Neural cell (in vitro differentiated cells): ENCODE measurements at regions not wholly inside any gene's neighbourhood (a gene's known extent, or its start where the extent isn't known, plus 50 kb on each side); places are given as distances from the start of the nearest gene placed in this dataset.

Experiments used
- H2AFZ ChIP-seq: fragments of 200-600, 300-800 bp; sonication (generic), shearing (Covaris generic); 2 replicates; pipeline ENCODE4 v1.6.0; 2014; ENCODE audit warnings: low read depth, mild to moderate bottlenecking, antibody characterized with exemption, low read length, moderate library complexity
- H3F3A ChIP-seq: fragments of 200-600 bp; shearing (Covaris generic); 2 replicates; pipeline ENCODE4 v1.6.1; 2016; ENCODE audit warnings: mild to moderate bottlenecking, moderate library complexity, mixed read lengths, antibody characterized with exemption, low read length; ENCODE audit not compliant: insufficient read depth, poor library complexity, severe bottlenecking
- H3K27ac ChIP-seq: fragments of 200-600, 300-800 bp; sonication (generic), shearing (Covaris generic); 2 replicates; pipeline ENCODE4 v1.5.1; 2014; ENCODE audit warnings: mild to moderate bottlenecking, low read length, moderate library complexity
- H3K27me3 ChIP-seq: fragments of 300-800, 200-600 bp; sonication (generic), shearing (Covaris generic); 2 replicates; pipeline ENCODE4 v1.6.0; 2014; ENCODE audit warnings: mild to moderate bottlenecking, low read depth, low read length, moderate library complexity; ENCODE audit not compliant: insufficient read depth
- H3K36me3 ChIP-seq: fragments of 300-800, 200-600 bp; sonication (generic), shearing (Covaris generic); 2 replicates; pipeline ENCODE4 v1.5.1; 2014; ENCODE audit warnings: mild to moderate bottlenecking, antibody characterized with exemption, low read length, moderate library complexity; ENCODE audit not compliant: insufficient read depth
- H3K4me2 ChIP-seq: fragments of 300-800, 200-600 bp; sonication (generic), shearing (Covaris generic); 2 replicates; pipeline ENCODE4 v1.6.0; 2014; ENCODE audit warnings: mild to moderate bottlenecking, low read length
- H3K4me3 ChIP-seq: fragments of 300-800, 200-600 bp; sonication (generic), shearing (Covaris generic); 2 replicates; pipeline ENCODE4 v1.5.1; 2014; ENCODE audit warnings: mild to moderate bottlenecking, low read length, moderate library complexity
- H3K79me2 ChIP-seq: fragments of 200-600 bp; shearing (Covaris generic); replicated peaks from 2 replicates; pipeline ENCODE4 v1.6.0; 2014; ENCODE audit warnings: mild to moderate bottlenecking, low read length, moderate library complexity; ENCODE audit not compliant: insufficient read depth
- H3K9ac ChIP-seq: fragments of 300-800, 200-600 bp; sonication (generic), shearing (Covaris generic); 2 replicates; pipeline ENCODE4 v1.6.1; 2016; ENCODE audit warnings: mild to moderate bottlenecking, low read length, mixed read lengths
- H3K9me2 ChIP-seq: fragments of 200-600 bp; shearing (Covaris generic); 2 replicates; pipeline ENCODE4 v1.6.1; 2016; ENCODE audit warnings: mild to moderate bottlenecking, low read length, mixed read lengths; ENCODE audit not compliant: insufficient read depth
- H3K9me3 ChIP-seq: fragments of 200-600, 300-800 bp; sonication (generic), shearing (Covaris generic); 2 replicates; pipeline ENCODE4 v1.6.1; 2016; ENCODE audit warnings: mild to moderate bottlenecking, mixed run types, low read length, moderate library complexity, mixed read lengths
- H4K20me1 ChIP-seq: fragments of 200-600 bp; shearing (Covaris generic); 2 replicates; pipeline ENCODE4 v1.6.1; 2016; ENCODE audit warnings: mild to moderate bottlenecking, mixed run types; ENCODE audit not compliant: insufficient read depth
- CTCF ChIP-seq: fragments of 450-650 bp; IDR thresholded peaks from 2 replicates; pipeline ENCODE4 v1.5.1; 2014; ENCODE audit warnings: antibody characterized with exemption, mild to moderate bottlenecking, moderate library complexity; ENCODE audit not compliant: poor library complexity, severe bottlenecking
- EP300 ChIP-seq: fragments of 450-650 bp; conservative IDR thresholded peaks from 2 replicates; pipeline ENCODE4 v1.6.1; 2014; ENCODE audit warnings: antibody characterized with exemption, mild to moderate bottlenecking, moderate library complexity; ENCODE audit not compliant: poor library complexity, severe bottlenecking
- EZH2 ChIP-seq: fragments of 200-600, 300-800 bp; shearing (Covaris generic), sonication (generic); IDR thresholded peaks from 2 replicates; pipeline ENCODE4 v1.6.1; 2014; ENCODE audit warnings: antibody characterized with exemption, low read length, borderline replicate concordance, mild to moderate bottlenecking; ENCODE audit not compliant: insufficient read depth, poor library complexity, severe bottlenecking
- MXI1 ChIP-seq: fragments of 450-650 bp; conservative IDR thresholded peaks from 2 replicates; pipeline ENCODE4 v1.6.1; 2014; ENCODE audit warnings: antibody characterized with exemption, mild to moderate bottlenecking; ENCODE audit not compliant: poor library complexity, severe bottlenecking
- POLR2AphosphoS5 ChIP-seq: IDR thresholded peaks from 2 replicates; pipeline ENCODE4 v1.6.1; 2012
- RAD21 ChIP-seq: fragments of 450-650 bp; conservative IDR thresholded peaks from 2 replicates; pipeline ENCODE4 v1.6.1; 2014; ENCODE audit warnings: antibody characterized with exemption, mild to moderate bottlenecking, moderate library complexity
- SMC3 ChIP-seq: fragments of 450-650 bp; conservative IDR thresholded peaks from 2 replicates; pipeline ENCODE4 v1.6.1; 2014; ENCODE audit warnings: antibody characterized with exemption, mild to moderate bottlenecking, moderate library complexity; ENCODE audit not compliant: poor library complexity
- TAF1 ChIP-seq: IDR thresholded peaks from 2 replicates; pipeline ENCODE4 v1.6.1; 2012; ENCODE audit warnings: low read depth
- TF ChIP-seq, protein P1 (sequence below): IDR thresholded peaks from 2 replicates; pipeline ENCODE4 v1.6.1; 2012; ENCODE audit warnings: borderline replicate concordance

DNA sequence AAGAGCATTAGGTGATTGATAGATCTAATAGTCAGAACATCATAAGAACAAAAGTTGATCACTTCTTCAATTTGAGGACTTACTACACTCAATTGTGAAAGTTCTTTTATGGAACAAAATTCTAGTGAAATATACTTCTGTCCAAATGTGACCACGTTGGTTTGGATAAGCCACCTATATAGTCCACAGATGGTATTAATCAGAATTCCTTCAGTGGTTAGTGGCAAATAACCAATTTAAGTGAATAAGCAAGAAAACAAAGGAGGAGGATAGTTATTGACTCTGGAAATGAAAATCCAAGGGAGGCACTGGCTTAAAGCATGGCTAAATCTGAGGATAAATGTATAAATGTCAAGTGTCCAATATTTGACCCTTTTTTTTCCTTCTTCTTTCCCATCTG, 268.5 kb upstream of the MARCKS start:
- peaks cover 3% of the 10 kb centered on the region for H3F3A ChIP-seq
- H4K20me1 ChIP-seq = no peaks in the 10 kb centered on the region
- H3K27ac ChIP-seq = no peak overlapping the region
- H3K4me3 ChIP-seq = no peak overlapping the region
- no peak overlapping the region for H2AFZ ChIP-seq
- H3K9me2 ChIP-seq = no peaks in the 10 kb centered on the region
- H3K9me3 ChIP-seq = no peaks in the 10 kb centered on the region
- H3K9ac ChIP-seq = no peak overlapping the region
- H3K27me3 ChIP-seq = no peaks in the 10 kb centered on the region
- no peaks in the 10 kb centered on the region for H3K36me3 ChIP-seq
- H3K79me2 ChIP-seq = peaks cover 12% of the 10 kb centered on the region
- TF ChIP-seq SMC3 (no peak), MXI1 (no peak), CTCF (no peak), EZH2 (no peak), EP300 (no peak), POLR2AphosphoS5 (no peak), RAD21 (no peak), TAF1 (no peak)
- H3K4me2 ChIP-seq = no peak overlapping the region

DNA sequence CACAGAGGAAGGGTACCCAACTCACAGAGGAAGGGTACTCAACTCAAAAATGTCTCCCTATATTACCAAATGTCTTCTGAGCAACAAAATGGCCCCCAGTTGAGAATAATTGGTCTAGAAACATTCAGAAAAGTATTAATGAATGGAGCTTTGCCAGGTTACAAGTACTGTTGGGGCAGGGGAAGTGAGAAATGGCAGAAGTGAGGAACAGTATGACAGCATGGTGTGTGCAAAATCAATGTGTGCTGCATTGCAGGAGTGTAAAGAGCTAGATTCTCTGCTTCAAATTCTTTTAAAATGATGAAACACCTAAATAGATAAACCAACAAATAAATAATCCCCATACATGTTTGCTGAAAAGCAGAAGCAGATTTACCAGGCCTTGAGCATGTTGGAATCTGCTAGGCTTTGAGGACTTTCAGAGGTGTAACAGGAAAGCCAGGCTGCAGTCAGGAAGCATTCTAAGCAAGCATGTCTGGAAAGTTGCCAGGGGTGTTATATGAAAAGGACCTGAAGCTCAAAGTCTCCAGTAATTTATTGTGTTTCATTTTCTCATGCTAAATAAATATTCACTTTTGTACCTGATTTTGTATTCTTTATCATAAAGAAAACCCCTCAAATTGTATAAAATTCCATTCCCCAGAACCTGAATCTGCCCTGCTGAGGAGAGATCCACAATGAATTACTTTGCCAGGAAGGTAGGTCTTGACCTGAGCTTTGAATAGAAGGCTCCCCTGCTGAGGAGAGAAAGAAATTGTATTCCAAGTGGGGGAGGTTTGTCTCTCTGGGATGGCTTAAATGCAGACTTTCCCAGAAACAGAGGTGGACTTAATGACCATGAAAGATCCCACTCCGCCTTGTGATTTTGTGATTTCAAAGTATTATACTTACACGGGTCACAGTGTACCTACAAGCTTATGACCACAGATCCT, 265.0 kb upstream of the MARCKS start:
- Histone ChIP-seq H3F3A (no peaks in the 10 kb centered on the region), H3K4me3 (no peak overlapping the region), H3K4me2 (no peak overlapping the region), H3K27me3 (no peaks in the 10 kb centered on the region), H3K79me2 (peaks cover 12% of the 10 kb centered on the region), H2AFZ (no peak overlapping the region), H4K20me1 (no peaks in the 10 kb centered on the region), H3K36me3 (no peaks in the 10 kb centered on the region), H3K9me2 (no peaks in the 10 kb centered on the region), H3K9me3 (no peaks in the 10 kb centered on the region), H3K27ac (no peak overlapping the region), H3K9ac (no peak overlapping the region)
- TF ChIP-seq SMC3 = no peak
- TF ChIP-seq EZH2 = no peak

- TF ChIP-seq EP300 = no peak
- TF ChIP-seq CTCF = no peak
- no peak for TF ChIP-seq RAD21
- no peak for TF ChIP-seq TAF1
- no peak for TF ChIP-seq POLR2AphosphoS5
- TF ChIP-seq EZH2 = no peak
- TF ChIP-seq MXI1 = no peak
- TF ChIP-seq, protein P1, sequence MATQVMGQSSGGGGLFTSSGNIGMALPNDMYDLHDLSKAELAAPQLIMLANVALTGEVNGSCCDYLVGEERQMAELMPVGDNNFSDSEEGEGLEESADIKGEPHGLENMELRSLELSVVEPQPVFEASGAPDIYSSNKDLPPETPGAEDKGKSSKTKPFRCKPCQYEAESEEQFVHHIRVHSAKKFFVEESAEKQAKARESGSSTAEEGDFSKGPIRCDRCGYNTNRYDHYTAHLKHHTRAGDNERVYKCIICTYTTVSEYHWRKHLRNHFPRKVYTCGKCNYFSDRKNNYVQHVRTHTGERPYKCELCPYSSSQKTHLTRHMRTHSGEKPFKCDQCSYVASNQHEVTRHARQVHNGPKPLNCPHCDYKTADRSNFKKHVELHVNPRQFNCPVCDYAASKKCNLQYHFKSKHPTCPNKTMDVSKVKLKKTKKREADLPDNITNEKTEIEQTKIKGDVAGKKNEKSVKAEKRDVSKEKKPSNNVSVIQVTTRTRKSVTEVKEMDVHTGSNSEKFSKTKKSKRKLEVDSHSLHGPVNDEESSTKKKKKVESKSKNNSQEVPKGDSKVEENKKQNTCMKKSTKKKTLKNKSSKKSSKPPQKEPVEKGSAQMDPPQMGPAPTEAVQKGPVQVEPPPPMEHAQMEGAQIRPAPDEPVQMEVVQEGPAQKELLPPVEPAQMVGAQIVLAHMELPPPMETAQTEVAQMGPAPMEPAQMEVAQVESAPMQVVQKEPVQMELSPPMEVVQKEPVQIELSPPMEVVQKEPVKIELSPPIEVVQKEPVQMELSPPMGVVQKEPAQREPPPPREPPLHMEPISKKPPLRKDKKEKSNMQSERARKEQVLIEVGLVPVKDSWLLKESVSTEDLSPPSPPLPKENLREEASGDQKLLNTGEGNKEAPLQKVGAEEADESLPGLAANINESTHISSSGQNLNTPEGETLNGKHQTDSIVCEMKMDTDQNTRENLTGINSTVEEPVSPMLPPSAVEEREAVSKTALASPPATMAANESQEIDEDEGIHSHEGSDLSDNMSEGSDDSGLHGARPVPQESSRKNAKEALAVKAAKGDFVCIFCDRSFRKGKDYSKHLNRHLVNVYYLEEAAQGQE = no peak
- no peaks in the 10 kb centered on the region for H3K9me3 ChIP-seq
- H3K79me2 ChIP-seq = no peaks in the 10 kb centered on the region
Observed at GRCh38 chr6:113594726-113595125, 262.4 kb upstream of the MARCKS start.

More at GRCh38 chr6:113594726-113595125, 262.4 kb upstream of the MARCKS start:
- Histone ChIP-seq H4K20me1 (no peaks in the 10 kb centered on the region), H3K9me2 (no peaks in the 10 kb centered on the region), H2AFZ (no peak overlapping the region), H3K27me3 (no peaks in the 10 kb centered on the region), H3K4me3 (no peak overlapping the region), H3K9ac (no peak overlapping the region), H3K36me3 (no peaks in the 10 kb centered on the region), H3F3A (no peaks in the 10 kb centered on the region), H3K4me2 (no peak overlapping the region), H3K27ac (no peak overlapping the region)
